Parathyroid adenoma (tissue), 2 donors: ENCODE measurements at regions not wholly inside any gene's neighbourhood (a gene's known extent, or its start where the extent isn't known, plus 50 kb on each side); places are given as distances from the start of the nearest gene placed in this dataset.

Experiments
- H2AFZ ChIP-seq: fragments of 300-600 bp; sonication (generic); one replicate; pipeline ENCODE4 v1.7.0; 2017; ENCODE audit warnings: antibody characterized with exemption, mild to moderate bottlenecking
- H3K27ac ChIP-seq: fragments of 300-600 bp; sonication (generic); one replicate; pipeline ENCODE4 v1.7.0; 2017
- H3K27me3 ChIP-seq: fragments of 300-600 bp; sonication (generic); one replicate; pipeline ENCODE4 v1.7.0; 2017; ENCODE audit warnings: low read length; ENCODE audit not compliant: control insufficient read depth, insufficient read depth
- H3K36me3 ChIP-seq: fragments of 300-600 bp; sonication (generic); one replicate; pipeline ENCODE4 v1.7.0; 2017; ENCODE audit warnings: low read length; ENCODE audit not compliant: control insufficient read depth, insufficient read depth
- H3K4me1 ChIP-seq: fragments of 300-600 bp; sonication (generic); one replicate; pipeline ENCODE4 v1.7.0; 2017; ENCODE audit warnings: control low read depth
- H3K4me2 ChIP-seq: fragments of 300-600 bp; sonication (generic); one replicate; pipeline ENCODE4 v1.7.0; 2017; ENCODE audit warnings: low read length
- H3K4me3 ChIP-seq: fragments of 300-600 bp; sonication (generic); one replicate; pipeline ENCODE4 v1.7.0; 2017; ENCODE audit warnings: low read depth, low read length
- H3K79me2 ChIP-seq: fragments of 300-600 bp; sonication (generic); one replicate; pipeline ENCODE4 v1.7.0; 2017; ENCODE audit warnings: control low read depth
- H3K9ac ChIP-seq: fragments of 300-600 bp; sonication (generic); one replicate; pipeline ENCODE4 v1.7.0; 2017; ENCODE audit warnings: mild to moderate bottlenecking
- H3K9me3 ChIP-seq: fragments of 300-600 bp; sonication (generic); one replicate; pipeline ENCODE4 v1.7.0; 2017; ENCODE audit warnings: low read length; ENCODE audit not compliant: control insufficient read depth
- CTCF ChIP-seq: fragments of 300-600 bp; sonication (generic); IDR thresholded peaks from one replicate; pipeline ENCODE4 v1.7.0; 2017; ENCODE audit warnings: antibody characterized with exemption, mild to moderate bottlenecking
- donor health status: primary hyperparathyroidism.

GRCh38 chr5:124408738-124409453 lies 337.5 kb downstream of the ZNF608 start:
- Histone ChIP-seq H3K27me3 (no peaks in the 10 kb centered on the region), H3K27ac (no peak overlapping the region), H3K4me1 (no peaks in the 10 kb centered on the region), H2AFZ (no peak overlapping the region), H3K9me3 (no peaks in the 10 kb centered on the region), H3K9ac (no peak overlapping the region), H3K79me2 (no peaks in the 10 kb centered on the region), H3K4me3 (no peak overlapping the region), H3K4me2 (no peak overlapping the region), H3K36me3 (no peaks in the 10 kb centered on the region)
- TF ChIP-seq CTCF, result no peak

GRCh38 chr5:124404796-124405195 lies 341.6 kb downstream of the ZNF608 start:
- no peak overlapping the region for H3K4me3 ChIP-seq
- no peaks in the 10 kb centered on the region for H3K9me3 ChIP-seq
- no peak overlapping the region for H3K9ac ChIP-seq
- H2AFZ ChIP-seq, result no peak overlapping the region
- no peak overlapping the region for H3K4me2 ChIP-seq
- H3K79me2 ChIP-seq, result no peaks in the 10 kb centered on the region
- H3K27me3 ChIP-seq, result no peaks in the 10 kb centered on the region
- no peaks in the 10 kb centered on the region for H3K36me3 ChIP-seq
- H3K27ac ChIP-seq, result no peak overlapping the region
- no peaks in the 10 kb centered on the region for H3K4me1 ChIP-seq
- TF ChIP-seq CTCF, result no peak

- Histone ChIP-seq H2AFZ (no peak overlapping the region), H3K9me3 (no peaks in the 10 kb centered on the region), H3K9ac (no peak overlapping the region), H3K27me3 (no peaks in the 10 kb centered on the region), H3K79me2 (no peaks in the 10 kb centered on the region), H3K4me1 (no peaks in the 10 kb centered on the region), H3K4me2 (no peak overlapping the region), H3K4me3 (no peak overlapping the region), H3K36me3 (no peaks in the 10 kb centered on the region), H3K27ac (no peak overlapping the region)
- TF ChIP-seq CTCF, result no peak
Measured at GRCh38 chr5:124403281-124403680, 343.2 kb downstream of the ZNF608 start.

- H3K9ac ChIP-seq, result no peak overlapping the region
- no peaks in the 10 kb centered on the region for H3K27me3 ChIP-seq
- H3K27ac ChIP-seq, result no peak overlapping the region
- H3K36me3 ChIP-seq, result no peaks in the 10 kb centered on the region
- H3K4me1 ChIP-seq, result no peaks in the 10 kb centered on the region
- TF ChIP-seq CTCF, result no peak
- no peak overlapping the region for H3K4me3 ChIP-seq
- H2AFZ ChIP-seq, result no peak overlapping the region
- no peaks in the 10 kb centered on the region for H3K9me3 ChIP-seq
- H3K4me2 ChIP-seq, result no peak overlapping the region
- H3K79me2 ChIP-seq, result no peaks in the 10 kb centered on the region
Measured at GRCh38 chr5:124402144-124402581, 344.3 kb downstream of the ZNF608 start.
